ENCODE measurements at regions not wholly inside any gene's neighbourhood (a gene's known extent, or its start where the extent isn't known, plus 50 kb on each side); places are given as distances from the start of the nearest gene placed in this dataset.

- TF ChIP-seq CTCF (IDR thresholded peaks at IDR 0.05 in 8 of 11, conservative IDR thresholded peaks at IDR 0.05 in 3 of 11) (no peak), POLR2A (IDR thresholded peaks at IDR 0.05) (no peak), POLR2AphosphoS5 (IDR thresholded peaks at IDR 0.05) (no peak)
These were observed 75.1 kb upstream of the PTGFRN start for GRCh38 chr1:116834595-116834994.
